MM.1S (cell line): ENCODE measurements at regions not wholly inside any gene's neighbourhood (a gene's known extent, or its start where the extent isn't known, plus 50 kb on each side); places are given as distances from the start of the nearest gene placed in this dataset.

Experiments used
- CTCF ChIP-seq: fragments of 300-600 bp; sonication (generic); IDR thresholded peaks from 2 replicates; pipeline ENCODE4 v1.5.1; 2016; ENCODE audit warnings: antibody characterized with exemption, low read length, mixed read lengths
- EZH2 ChIP-seq: fragments of 300-600 bp; sonication (generic); optimal IDR thresholded peaks from 2 replicates; pipeline ENCODE3; 2017; ENCODE audit warnings: low read depth, mild to moderate bottlenecking, antibody characterized with exemption, low read length, mixed read lengths
- EZH2phosphoT487 ChIP-seq: fragments of 300-600 bp; sonication (generic); IDR thresholded peaks from 2 replicates; pipeline ENCODE4 v1.6.1; 2018; ENCODE audit warnings: antibody characterized with exemption, low read length

DNA sequence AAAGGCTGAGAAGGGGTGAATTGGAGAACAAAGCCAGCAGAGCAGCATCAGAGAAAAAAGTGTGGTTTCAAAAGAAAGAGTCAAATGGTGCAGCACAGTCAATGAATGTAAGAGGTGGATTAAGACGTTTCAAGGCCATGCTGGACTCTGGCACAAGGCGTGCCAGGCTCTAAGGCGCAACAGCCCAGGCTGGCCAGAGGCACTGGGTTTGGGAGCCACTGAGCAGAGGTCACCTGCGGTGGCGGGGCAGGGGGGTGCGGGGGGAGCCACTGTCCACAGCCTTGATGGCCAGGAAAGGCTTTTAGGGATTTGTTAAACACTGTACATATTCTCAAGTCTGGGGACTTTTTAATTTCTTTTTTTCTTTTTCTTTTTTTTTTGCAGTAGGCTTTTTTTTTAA, 222.5 kb upstream of the FAT1 start:
- TF ChIP-seq EZH2 (no peak), EZH2phosphoT487 (no peak), CTCF (no peak)
